ENCODE measurements at regions not wholly inside any gene's neighbourhood (a gene's known extent, or its start where the extent isn't known, plus 50 kb on each side); places are given as distances from the start of the nearest gene placed in this dataset.
A peak's percentile ranks its signal among the peaks of the same experiment; 100 is the strongest.

DNA sequence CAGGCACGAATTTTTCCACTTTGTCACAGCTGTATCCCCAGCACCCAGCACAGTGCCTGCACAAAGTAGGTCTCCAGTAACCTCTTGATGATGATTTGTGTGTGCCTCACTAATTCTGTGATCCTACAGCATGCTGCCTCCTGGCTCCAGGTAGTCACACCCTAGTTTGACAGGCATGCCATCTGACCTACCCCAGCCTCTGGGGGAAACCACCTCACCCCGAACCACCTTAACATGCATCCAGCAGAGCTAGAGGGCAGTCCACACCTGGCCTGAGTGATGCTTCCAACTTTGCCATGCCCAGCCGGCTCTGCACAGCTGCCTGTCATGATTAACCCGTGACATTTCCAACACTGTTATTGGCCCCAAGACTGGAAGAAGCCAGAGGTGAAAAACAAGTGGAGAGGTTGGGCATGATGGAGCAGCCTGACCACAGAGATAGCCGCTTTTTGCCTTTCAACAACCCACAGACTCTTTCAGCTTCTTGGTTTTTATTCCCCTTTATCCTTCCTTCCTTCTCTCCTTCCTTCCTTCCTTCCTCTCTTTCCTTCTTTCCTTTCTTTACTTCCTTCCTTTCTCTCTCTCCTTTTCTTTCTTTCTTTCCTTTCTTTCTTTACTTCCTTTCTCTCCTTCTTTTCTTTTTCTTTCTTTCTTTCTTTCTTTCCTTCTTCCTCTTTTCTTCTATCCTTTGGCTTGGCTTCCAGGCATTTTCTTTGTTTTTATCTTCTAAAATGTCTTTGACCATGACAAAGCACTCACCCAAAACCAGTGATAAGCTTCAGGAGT, 294.4 kb upstream of the SIX2 start:
- TF ChIP-seq, protein P1, sequence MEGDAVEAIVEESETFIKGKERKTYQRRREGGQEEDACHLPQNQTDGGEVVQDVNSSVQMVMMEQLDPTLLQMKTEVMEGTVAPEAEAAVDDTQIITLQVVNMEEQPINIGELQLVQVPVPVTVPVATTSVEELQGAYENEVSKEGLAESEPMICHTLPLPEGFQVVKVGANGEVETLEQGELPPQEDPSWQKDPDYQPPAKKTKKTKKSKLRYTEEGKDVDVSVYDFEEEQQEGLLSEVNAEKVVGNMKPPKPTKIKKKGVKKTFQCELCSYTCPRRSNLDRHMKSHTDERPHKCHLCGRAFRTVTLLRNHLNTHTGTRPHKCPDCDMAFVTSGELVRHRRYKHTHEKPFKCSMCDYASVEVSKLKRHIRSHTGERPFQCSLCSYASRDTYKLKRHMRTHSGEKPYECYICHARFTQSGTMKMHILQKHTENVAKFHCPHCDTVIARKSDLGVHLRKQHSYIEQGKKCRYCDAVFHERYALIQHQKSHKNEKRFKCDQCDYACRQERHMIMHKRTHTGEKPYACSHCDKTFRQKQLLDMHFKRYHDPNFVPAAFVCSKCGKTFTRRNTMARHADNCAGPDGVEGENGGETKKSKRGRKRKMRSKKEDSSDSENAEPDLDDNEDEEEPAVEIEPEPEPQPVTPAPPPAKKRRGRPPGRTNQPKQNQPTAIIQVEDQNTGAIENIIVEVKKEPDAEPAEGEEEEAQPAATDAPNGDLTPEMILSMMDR (IDR thresholded peaks at IDR 0.05; ENCODE audit: low read depth, low read length), result no peak
- DNase-seq (ENCODE audit: low read depth in 2 of 2), result no peak

DNA sequence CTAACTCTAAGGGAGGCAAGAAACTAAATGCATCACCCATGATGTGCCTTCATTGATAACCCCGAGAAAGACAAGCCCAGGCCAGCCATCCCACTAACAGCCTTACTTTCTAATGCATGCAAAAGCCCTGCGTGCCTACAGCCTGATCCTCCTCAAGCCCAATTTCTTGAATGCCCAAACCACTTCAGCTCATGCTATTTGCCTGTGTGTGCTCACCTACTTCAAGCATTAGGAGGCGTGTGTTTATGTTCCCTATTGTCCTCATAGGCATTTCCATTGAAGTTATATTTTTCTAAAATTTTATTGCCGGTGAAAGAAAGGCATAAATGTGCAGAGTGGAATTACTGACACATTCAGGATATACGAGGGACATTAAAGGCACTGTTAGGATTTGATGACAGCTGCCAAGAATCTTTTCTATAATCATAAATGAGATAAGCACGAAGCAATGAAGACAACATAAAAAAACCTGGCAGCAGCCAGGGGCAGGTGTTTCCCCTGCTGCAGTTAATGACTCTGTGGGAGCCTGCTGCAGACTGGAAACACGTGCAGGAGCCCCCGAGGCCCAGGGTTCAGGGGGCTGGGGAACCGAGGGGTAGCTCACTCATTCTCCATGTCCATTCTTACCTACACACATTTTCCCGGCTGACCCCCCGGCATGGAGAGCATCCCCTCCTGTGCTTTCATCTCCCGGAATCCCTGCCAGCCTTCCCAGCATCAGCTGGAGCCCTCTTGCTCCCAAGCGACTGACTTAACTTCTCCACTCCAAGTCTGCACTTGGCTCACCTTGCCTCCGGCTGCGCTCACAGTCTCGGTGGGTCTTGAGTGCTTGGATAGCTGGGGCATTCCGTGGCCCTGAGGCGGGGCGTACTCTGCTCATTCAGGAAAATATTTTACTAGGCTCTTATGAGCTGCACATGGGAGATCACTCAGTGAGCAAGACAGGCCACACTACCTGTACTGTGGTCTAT, 292.3 kb upstream of the SIX2 start:
- TF ChIP-seq, protein P1 (IDR thresholded peaks at IDR 0.05; ENCODE audit: low read depth, low read length), result no peak
- H3K4me3 ChIP-seq (replicated peaks in 1 of 2; ENCODE audit: low read depth in 2 of 2, low read length in 2 of 2), result no peak overlapping the region
- DNase-seq (ENCODE audit: low read depth in 2 of 2), result no peak

More for the DNA sequence above, 294.4 kb upstream of the SIX2 start:
- H3K4me3 ChIP-seq (replicated peaks in 1 of 2; ENCODE audit: low read depth in 2 of 2, low read length in 2 of 2), result no peak overlapping the region

DNA sequence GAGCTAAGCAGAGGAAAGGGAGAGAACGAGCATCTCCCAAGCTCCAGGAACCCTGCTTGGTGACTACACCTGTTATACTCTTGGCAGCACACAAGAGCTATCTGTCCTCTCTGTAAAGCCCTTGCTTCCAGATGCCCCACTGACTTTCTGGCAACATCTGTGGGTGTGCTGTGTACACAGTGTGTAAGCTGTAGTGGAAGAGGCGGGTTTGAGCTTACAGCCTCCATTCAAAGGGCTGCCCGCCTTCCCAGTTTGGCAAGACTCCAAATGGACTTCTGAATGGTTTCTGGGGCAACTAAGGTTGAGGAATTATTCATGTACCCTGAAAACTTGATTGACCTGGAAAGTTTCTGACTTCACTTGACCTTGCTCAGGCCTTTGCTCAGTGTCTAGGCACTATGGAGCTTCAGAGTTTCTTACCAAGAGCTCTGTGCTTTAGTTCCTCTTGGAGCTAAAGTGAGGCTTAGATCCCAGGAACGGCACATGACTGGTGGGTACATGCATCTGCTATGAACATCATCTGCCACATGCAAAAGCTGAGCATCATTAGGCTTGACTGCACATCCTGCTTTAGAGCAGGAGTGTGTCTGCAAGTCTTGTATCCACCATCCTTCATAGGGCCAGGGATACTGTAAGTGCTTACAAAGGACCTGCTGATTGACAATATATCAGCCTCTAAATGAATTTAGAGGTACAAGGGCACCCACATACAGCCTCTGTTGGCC, 290.9 kb upstream of the SIX2 start:
- no peak for DNase-seq (ENCODE audit: low read depth in 2 of 2)
- H3K4me3 ChIP-seq (replicated peaks in 1 of 2; ENCODE audit: low read depth in 2 of 2, low read length in 2 of 2), result no peak overlapping the region
- TF ChIP-seq, protein P1 (IDR thresholded peaks at IDR 0.05; ENCODE audit: low read depth, low read length), result no peak

DNA sequence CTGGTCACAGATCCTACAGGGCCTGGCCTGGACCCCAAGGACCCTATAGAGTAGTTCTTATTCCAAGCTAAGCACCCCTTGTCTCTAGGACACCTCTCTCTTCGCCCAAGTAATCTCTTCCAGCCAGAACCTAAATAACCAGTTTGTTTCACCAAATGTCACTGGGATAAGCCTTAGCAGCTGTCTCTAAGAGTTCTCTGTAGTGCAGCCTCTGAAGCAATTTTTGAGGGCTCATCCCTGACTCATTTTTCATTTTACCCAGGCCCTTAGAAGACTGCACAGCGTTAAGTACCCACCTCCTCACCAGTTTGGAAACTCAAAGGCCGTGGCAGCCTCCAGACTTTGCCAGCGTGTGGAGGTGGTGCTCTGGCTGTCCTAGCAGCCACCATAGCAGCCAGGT, 290.1 kb upstream of the SIX2 start:
- H3K4me3 ChIP-seq (replicated peaks in 1 of 2; ENCODE audit: low read depth in 2 of 2, low read length in 2 of 2), result no peak overlapping the region
- TF ChIP-seq, protein P1 (IDR thresholded peaks at IDR 0.05; ENCODE audit: low read depth, low read length), result no peak
- DNase-seq (ENCODE audit: low read depth in 2 of 2), result no peak

DNA sequence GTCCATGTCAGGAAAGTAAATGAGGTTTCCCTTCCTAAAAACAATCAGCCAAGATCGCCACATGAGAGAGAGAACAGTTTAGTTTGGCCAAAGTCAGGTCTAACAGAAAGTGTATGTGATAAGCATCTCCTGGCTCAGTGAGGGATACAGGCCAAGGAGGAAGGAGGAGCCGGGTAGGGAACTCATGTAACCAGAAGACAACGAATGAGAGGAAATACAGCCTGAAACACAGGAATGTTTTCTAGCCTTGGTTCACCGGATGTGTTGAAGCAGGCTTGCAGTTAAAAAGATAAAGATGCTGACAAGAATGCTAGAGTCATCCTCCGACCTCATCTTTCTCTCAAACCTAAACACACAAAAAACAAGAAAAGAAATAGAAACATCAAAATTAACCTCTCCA, 283.9 kb upstream of the SIX2 start:
- H3K4me3 ChIP-seq (replicated peaks in 1 of 2; ENCODE audit: low read depth in 2 of 2, low read length in 2 of 2), result no peak overlapping the region
- DNase-seq (ENCODE audit: low read depth in 2 of 2), result peak; percentile 48 to 69
- TF ChIP-seq, protein P1 (IDR thresholded peaks at IDR 0.05; ENCODE audit: low read depth, low read length), result no peak

DNA sequence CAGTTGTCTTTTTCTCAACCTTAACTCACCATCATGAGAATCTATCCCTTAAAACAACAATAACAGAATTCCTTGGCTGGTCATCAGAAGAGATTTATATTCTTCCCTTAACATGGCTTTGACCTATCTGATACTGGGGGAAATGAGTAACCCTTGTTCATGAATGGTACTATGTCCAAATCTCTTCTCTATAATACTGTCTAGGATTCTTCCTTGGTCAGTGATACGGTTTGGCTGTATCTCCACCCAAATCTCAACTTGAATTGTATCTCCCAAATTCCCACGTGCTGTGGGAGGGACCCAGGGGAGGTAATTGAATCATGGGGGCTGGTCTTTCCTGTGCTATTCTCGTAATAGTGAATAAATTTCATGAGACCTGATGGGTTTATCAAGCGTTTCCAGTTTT, 282.0 kb upstream of the SIX2 start:
- TF ChIP-seq, protein P1 (IDR thresholded peaks at IDR 0.05; ENCODE audit: low read depth, low read length), result no peak
- DNase-seq (ENCODE audit: low read depth in 2 of 2), result peak; percentile 58 to 73
- H3K4me3 ChIP-seq (replicated peaks in 1 of 2; ENCODE audit: low read depth in 2 of 2, low read length in 2 of 2), result no peak overlapping the region
